HL-60 (cell line): ENCODE measurements at regions not wholly inside any gene's neighbourhood (a gene's known extent, or its start where the extent isn't known, plus 50 kb on each side); places are given as distances from the start of the nearest gene placed in this dataset.
"Not testable (repeated sequence)": the region's sequence is repeated elsewhere in the genome, so short reads cannot be mapped to it uniquely, and the experiment has no call there.

Experiments used
- POLR2AphosphoS5 ChIP-seq: IDR thresholded peaks from 2 replicates; pipeline ENCODE4 v1.6.1; 2012; ENCODE audit warnings: low read depth
- TF ChIP-seq, protein P1 (sequence below): IDR thresholded peaks from one replicate; pipeline ENCODE4 v1.5.1; 2011; ENCODE audit warnings: low read length, control low read depth, inconsistent platforms; ENCODE audit not compliant: insufficient read depth

DNA sequence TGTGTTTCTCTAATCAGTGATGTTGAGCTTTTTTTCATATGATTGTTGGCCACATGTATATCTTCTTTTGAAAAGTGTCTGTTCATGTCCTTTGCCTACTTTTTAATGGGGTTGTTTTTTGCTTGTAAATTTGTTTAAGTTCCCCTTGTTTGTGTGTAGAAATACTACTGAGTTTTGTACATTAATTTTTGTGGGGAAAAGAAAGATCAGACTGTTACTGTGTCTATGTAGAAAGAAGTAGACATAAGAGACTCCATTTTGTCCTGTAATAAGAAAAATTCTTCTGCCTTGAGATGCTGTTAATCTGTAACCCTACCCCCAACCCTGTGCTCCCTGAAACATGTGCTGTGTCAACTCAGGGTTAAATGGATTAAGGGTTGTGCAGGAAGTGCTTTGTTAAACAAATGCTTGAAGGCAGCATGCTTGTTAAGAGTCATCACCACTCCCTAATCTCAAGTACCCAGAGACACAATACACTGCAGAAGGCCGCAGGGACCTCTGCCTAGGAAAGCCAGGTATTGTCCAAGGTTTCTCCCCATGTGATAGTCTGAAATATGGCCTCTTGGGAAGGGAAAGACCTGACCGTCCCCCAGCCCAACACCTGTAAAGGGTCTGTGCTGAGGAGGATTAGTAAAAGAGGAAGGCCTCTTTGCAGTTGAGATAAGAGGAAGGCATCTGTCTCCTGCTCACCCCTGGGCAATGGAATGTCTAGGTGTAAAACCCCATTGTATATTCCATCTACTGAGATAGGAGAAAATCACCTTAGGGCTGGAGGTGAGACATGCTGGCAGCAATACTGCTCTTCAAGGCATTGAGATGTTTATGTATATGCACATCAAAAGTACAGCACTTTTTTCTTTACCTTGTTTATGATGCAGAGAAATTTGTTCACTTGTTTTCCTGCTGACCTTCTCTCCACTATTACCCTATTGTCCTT, 196.4 kb downstream of the JRKL start:
- not testable (repeated sequence) for TF ChIP-seq POLR2AphosphoS5
- TF ChIP-seq, protein P1, sequence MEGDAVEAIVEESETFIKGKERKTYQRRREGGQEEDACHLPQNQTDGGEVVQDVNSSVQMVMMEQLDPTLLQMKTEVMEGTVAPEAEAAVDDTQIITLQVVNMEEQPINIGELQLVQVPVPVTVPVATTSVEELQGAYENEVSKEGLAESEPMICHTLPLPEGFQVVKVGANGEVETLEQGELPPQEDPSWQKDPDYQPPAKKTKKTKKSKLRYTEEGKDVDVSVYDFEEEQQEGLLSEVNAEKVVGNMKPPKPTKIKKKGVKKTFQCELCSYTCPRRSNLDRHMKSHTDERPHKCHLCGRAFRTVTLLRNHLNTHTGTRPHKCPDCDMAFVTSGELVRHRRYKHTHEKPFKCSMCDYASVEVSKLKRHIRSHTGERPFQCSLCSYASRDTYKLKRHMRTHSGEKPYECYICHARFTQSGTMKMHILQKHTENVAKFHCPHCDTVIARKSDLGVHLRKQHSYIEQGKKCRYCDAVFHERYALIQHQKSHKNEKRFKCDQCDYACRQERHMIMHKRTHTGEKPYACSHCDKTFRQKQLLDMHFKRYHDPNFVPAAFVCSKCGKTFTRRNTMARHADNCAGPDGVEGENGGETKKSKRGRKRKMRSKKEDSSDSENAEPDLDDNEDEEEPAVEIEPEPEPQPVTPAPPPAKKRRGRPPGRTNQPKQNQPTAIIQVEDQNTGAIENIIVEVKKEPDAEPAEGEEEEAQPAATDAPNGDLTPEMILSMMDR, result not testable (repeated sequence)
